ENCODE measurements at regions not wholly inside any gene's neighbourhood (a gene's known extent, or its start where the extent isn't known, plus 50 kb on each side); places are given as distances from the start of the nearest gene placed in this dataset.

- DNase-seq, result peak; percentile 87
Observed at GRCh38 chr4:111761531-111761930, 383.7 kb upstream of the FAM241A start.

- DNase-seq, result no peak
Observed at GRCh38 chr4:111770514-111770913, 374.7 kb upstream of the FAM241A start.

GRCh38 chr4:111773858-111774257 lies 371.4 kb upstream of the FAM241A start:
- peak; percentile 85 for DNase-seq

GRCh38 chr4:111775556-111776297 lies 369.5 kb upstream of the FAM241A start:
- no peak for DNase-seq

GRCh38 chr4:111776561-111776960 lies 368.7 kb upstream of the FAM241A start:
- DNase-seq, result no peak

- DNase-seq, result peak; percentile 45
Observed at GRCh38 chr4:111778543-111778942, 366.7 kb upstream of the FAM241A start.

- DNase-seq, result no peak
Observed at GRCh38 chr4:111780965-111781364, 364.3 kb upstream of the FAM241A start.

- DNase-seq, result no peak
Observed at GRCh38 chr4:111781611-111782010, 363.6 kb upstream of the FAM241A start.

GRCh38 chr4:111788099-111788498 lies 357.2 kb upstream of the FAM241A start:
- DNase-seq, result peak; percentile 99

- no peak for DNase-seq
Observed at GRCh38 chr4:111789901-111790640, 355.2 kb upstream of the FAM241A start.

GRCh38 chr4:111792632-111793031 lies 352.6 kb upstream of the FAM241A start:
- DNase-seq, result peak; percentile 18

GRCh38 chr4:111793433-111794091 lies 351.7 kb upstream of the FAM241A start:
- no peak for DNase-seq

- no peak for DNase-seq
Observed at GRCh38 chr4:111797455-111798163, 347.6 kb upstream of the FAM241A start.

GRCh38 chr4:111798840-111799239 lies 346.4 kb upstream of the FAM241A start:
- peak; percentile 48 for DNase-seq

GRCh38 chr4:111800551-111800950 lies 344.7 kb upstream of the FAM241A start:
- no peak for DNase-seq

- no peak for DNase-seq
Observed at GRCh38 chr4:111802191-111802590, 343.1 kb upstream of the FAM241A start.

GRCh38 chr4:111806331-111806730 lies 338.9 kb upstream of the FAM241A start:
- DNase-seq, result peak; percentile 37

- no peak for DNase-seq
Observed at GRCh38 chr4:111807576-111807975, 337.7 kb upstream of the FAM241A start.

- DNase-seq, result no peak
Observed at GRCh38 chr4:111808174-111808573, 337.1 kb upstream of the FAM241A start.

- DNase-seq, result no peak
Observed at GRCh38 chr4:111811661-111812060, 333.6 kb upstream of the FAM241A start.

- no peak for DNase-seq
Observed at GRCh38 chr4:111812114-111812513, 333.1 kb upstream of the FAM241A start.

GRCh38 chr4:111812760-111813159 lies 332.5 kb upstream of the FAM241A start:
- peak; percentile 36 for DNase-seq

- no peak for DNase-seq
Observed at GRCh38 chr4:111813555-111814140, 331.6 kb upstream of the FAM241A start.

Data from NCI-H82 (cell line).